GM12892 (cell line): ENCODE measurements at regions not wholly inside any gene's neighbourhood (a gene's known extent, or its start where the extent isn't known, plus 50 kb on each side); places are given as distances from the start of the nearest gene placed in this dataset.

ENCODE experiments used
- POLR2A ChIP-seq: IDR thresholded peaks from 2 replicates; pipeline ENCODE4 v1.6.1; 2011; ENCODE audit warnings: low read depth, low read length, control low read depth
- POLR2AphosphoS5 ChIP-seq: IDR thresholded peaks from 2 replicates; pipeline ENCODE4 v1.6.1; 2011; ENCODE audit warnings: low read depth, low read length, control low read depth

DNA sequence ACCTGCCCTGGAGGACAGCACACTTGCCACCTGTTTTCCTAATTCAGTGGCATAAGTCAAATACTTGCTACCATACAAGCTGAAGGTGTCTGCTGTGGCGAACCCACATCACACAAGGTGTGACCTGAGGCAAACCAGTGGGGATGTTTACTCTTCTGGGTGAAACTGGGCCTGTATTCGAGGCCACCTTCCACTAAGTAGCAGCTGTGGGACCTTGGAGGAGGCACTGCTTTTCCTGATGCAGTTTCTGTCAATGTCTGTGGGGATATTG is 927.4 kb downstream of the BRD1 start:
- TF ChIP-seq POLR2AphosphoS5 (no peak), POLR2A (no peak)
